Prostate gland (tissue), 2 donors: ENCODE measurements at regions not wholly inside any gene's neighbourhood (a gene's known extent, or its start where the extent isn't known, plus 50 kb on each side); places are given as distances from the start of the nearest gene placed in this dataset.
"Not testable (repeated sequence)": the region's sequence is repeated elsewhere in the genome, so short reads cannot be mapped to it uniquely, and the experiment has no call there.

Experiments
- DNase-seq: peaks from one replicate; pipeline ENCODE4 v3.0.0-alpha.2; 2019; ENCODE audit warnings: low spot score
- H3K27ac ChIP-seq, 2 donors: fragments of 200-600 bp; sonication (generic); 2 replicates each; pipeline ENCODE4 v1.5.1; 2017 to 2019
- H3K27me3 ChIP-seq: fragments of 200-600 bp; sonication (generic); replicated peaks from 2 replicates; pipeline ENCODE4 v1.5.1; 2019; ENCODE audit not compliant: insufficient read depth
- H3K36me3 ChIP-seq, 2 donors: fragments of 200-600 bp; sonication (generic); 1 replicate in 1 of 2; 2 replicates in 1 of 2; pipeline versions ENCODE4 v1.5.1 to v1.8.1; 2017 to 2019
- H3K4me1 ChIP-seq: fragments of 200-600 bp; sonication (generic); replicated peaks from 2 replicates; pipeline ENCODE4 v1.5.1; 2019
- H3K4me3 ChIP-seq, 2 donors: fragments of 200-600 bp; sonication (generic); 2 replicates each; pipeline ENCODE4 v1.5.1; 2017 to 2019
- H3K9me3 ChIP-seq: fragments of 200-600 bp; sonication (generic); 2 replicates; pipeline ENCODE4 v1.5.1; 2017
- POLR2A ChIP-seq: fragments of 450-650 bp; IDR thresholded peaks from one replicate; pipeline ENCODE4 v1.6.1; 2016; ENCODE audit warnings: antibody characterized with exemption, mild to moderate bottlenecking
- POLR2AphosphoS5 ChIP-seq: sonication (generic); formaldehyde crosslinking; IDR thresholded peaks from one replicate; pipeline ENCODE4 v1.6.1; 2017; ENCODE audit warnings: antibody characterized with exemption
- WGBS: methylation state at CpG from one replicate; pipeline ENCODE4 v1.1.5; 2018; 5-methylcytosine and 5-hydroxymethylcytosine counted together
- intact Hi-C: fragments of 100-400 bp; cut with DNase I; formaldehyde crosslinking; loops from one replicate; pipeline ENCODE4 v1.14.2; 2022
- TF ChIP-seq, protein P1 (sequence below), 4 experiments: fragments of 200-600 bp in 2 of 4; fragments of 450-650 bp in 2 of 4; sonication (generic) in 2 of 4; IDR thresholded peaks; 1 replicate in 3 of 4; 2 replicates in 1 of 4; pipeline ENCODE4 v1.5.1; 2016 to 2019; ENCODE audit warnings: antibody characterized with exemption in 4 of 4, mild to moderate bottlenecking in 2 of 4, moderate library complexity in 2 of 4

DNA sequence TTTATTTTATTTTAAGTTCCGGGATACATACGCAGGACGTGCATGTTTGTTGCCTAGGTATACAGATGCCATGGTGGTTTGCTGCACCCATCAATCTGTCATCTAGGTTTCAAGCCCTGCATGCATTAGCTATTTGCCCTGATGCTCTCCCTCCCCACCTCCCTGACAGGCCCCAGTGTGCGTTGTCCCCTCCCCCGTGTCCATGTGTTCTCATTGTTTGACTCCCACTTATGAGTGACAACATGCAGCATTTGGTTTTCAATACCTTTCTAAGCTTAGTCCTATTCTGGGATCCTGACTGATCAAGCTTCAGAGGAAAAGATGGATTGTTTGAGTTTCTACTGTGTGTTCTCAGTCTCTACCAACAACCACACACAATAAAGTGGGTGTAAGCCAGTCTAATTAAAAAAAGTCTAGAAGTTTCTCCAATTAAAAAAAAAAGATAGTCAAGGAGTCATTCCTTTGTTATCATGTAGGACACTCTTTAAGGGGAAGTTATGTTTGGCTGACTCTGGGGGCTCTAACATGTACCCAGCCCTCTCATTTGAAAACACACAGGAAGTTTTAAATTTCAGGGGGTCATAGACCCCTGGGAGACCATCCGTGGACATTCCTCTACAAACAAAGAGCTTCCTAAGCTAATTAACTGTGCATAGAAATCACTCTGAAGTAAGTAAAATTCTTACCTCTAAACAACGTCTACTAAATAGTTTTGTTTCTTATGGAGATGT lies 66.3 kb upstream of the ADAMTS18 start:
- intact Hi-C loops: no loop called here
- Histone ChIP-seq H3K9me3 (no peaks in the 10 kb centered on the region), H3K27ac (no peak overlapping the region), H3K4me3 (no peak overlapping the region), H3K36me3 (no peaks in the 10 kb centered on the region), H3K4me1 (no peaks in the 10 kb centered on the region), H3K27me3 (no peaks in the 10 kb centered on the region)
- DNase-seq: no peak
- TF ChIP-seq POLR2AphosphoS5: no peak
- TF ChIP-seq, protein P1, sequence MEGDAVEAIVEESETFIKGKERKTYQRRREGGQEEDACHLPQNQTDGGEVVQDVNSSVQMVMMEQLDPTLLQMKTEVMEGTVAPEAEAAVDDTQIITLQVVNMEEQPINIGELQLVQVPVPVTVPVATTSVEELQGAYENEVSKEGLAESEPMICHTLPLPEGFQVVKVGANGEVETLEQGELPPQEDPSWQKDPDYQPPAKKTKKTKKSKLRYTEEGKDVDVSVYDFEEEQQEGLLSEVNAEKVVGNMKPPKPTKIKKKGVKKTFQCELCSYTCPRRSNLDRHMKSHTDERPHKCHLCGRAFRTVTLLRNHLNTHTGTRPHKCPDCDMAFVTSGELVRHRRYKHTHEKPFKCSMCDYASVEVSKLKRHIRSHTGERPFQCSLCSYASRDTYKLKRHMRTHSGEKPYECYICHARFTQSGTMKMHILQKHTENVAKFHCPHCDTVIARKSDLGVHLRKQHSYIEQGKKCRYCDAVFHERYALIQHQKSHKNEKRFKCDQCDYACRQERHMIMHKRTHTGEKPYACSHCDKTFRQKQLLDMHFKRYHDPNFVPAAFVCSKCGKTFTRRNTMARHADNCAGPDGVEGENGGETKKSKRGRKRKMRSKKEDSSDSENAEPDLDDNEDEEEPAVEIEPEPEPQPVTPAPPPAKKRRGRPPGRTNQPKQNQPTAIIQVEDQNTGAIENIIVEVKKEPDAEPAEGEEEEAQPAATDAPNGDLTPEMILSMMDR (IDR thresholded peaks at IDR 0.05): no peak
- no peak for TF ChIP-seq POLR2A
- 66% methylated on average over 7 of the region's 7 CpGs for WGBS

GRCh38 chr16:77502448-77502847 lies 67.6 kb upstream of the ADAMTS18 start:
- H3K4me3 ChIP-seq: no peak overlapping the region
- intact Hi-C loops: no loop called here
- no peaks in the 10 kb centered on the region for H3K4me1 ChIP-seq
- no peaks in the 10 kb centered on the region for H3K9me3 ChIP-seq
- H3K27me3 ChIP-seq: no peaks in the 10 kb centered on the region
- TF ChIP-seq POLR2A: no peak
- no peak for TF ChIP-seq POLR2AphosphoS5
- TF ChIP-seq, protein P1 (IDR thresholded peaks at IDR 0.05): no peak
- H3K27ac ChIP-seq: no peak overlapping the region
- H3K36me3 ChIP-seq: no peaks in the 10 kb centered on the region
- no peak for DNase-seq
- WGBS: 91% methylated on average over 6 of the region's 6 CpGs

GRCh38 chr16:77506492-77506891 lies 71.7 kb upstream of the ADAMTS18 start:
- H3K4me1 ChIP-seq, H3K9me3 ChIP-seq, H3K27me3 ChIP-seq, DNase-seq, H3K27ac ChIP-seq, H3K4me3 ChIP-seq, intact Hi-C loops, H3K36me3 ChIP-seq: not testable (repeated sequence)
- WGBS: 96% methylated on average over 2 of the region's 2 CpGs

DNA sequence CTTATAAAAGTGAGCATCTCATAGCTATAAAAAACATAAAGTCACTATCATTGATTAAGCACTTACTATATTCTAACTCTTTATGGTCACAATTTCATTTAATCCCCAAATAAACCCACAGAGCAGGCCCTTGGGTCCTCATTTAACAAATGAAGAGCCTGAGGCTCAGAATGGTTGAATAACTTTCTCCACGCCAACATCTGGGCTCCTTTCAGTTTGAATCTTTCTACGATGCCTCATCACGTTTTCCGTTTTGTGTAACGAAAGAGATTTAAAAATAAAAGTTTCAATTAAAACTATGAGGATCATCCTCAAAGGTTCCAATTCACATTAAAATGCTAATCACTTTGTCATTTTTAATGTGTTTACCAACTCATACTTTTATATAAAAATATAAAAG lies 74.2 kb upstream of the ADAMTS18 start:
- WGBS: 85% methylated on average over 5 of the region's 5 CpGs
- intact Hi-C loops: no loop called here

GRCh38 chr16:77509796-77510195 lies 75.0 kb upstream of the ADAMTS18 start:
- intact Hi-C loops: no loop called here
- TF ChIP-seq, protein P1 (IDR thresholded peaks at IDR 0.05): no peak
- no peaks in the 10 kb centered on the region for H3K36me3 ChIP-seq
- H3K4me3 ChIP-seq: no peak overlapping the region
- H3K27me3 ChIP-seq: no peaks in the 10 kb centered on the region
- H3K27ac ChIP-seq: no peak overlapping the region
- no peak for DNase-seq
- H3K4me1 ChIP-seq: no peaks in the 10 kb centered on the region
- H3K9me3 ChIP-seq: no peaks in the 10 kb centered on the region
- WGBS: 63% methylated on average over 6 of the region's 6 CpGs

More for the DNA sequence above, 74.2 kb upstream of the ADAMTS18 start:
- H3K36me3 ChIP-seq: no peaks in the 10 kb centered on the region
- no peak for TF ChIP-seq POLR2AphosphoS5
- TF ChIP-seq, protein P1 (IDR thresholded peaks at IDR 0.05): no peak
- TF ChIP-seq POLR2A: no peak
- H3K9me3 ChIP-seq: no peaks in the 10 kb centered on the region
- H3K27me3 ChIP-seq: no peaks in the 10 kb centered on the region
- no peak overlapping the region for H3K4me3 ChIP-seq
- H3K4me1 ChIP-seq: no peaks in the 10 kb centered on the region
- no peak overlapping the region for H3K27ac ChIP-seq
- no peak for DNase-seq
